ENCODE measurements at regions not wholly inside any gene's neighbourhood (a gene's known extent, or its start where the extent isn't known, plus 50 kb on each side); places are given as distances from the start of the nearest gene placed in this dataset.

- no peaks in the 10 kb centered on the region for H3K36me3 ChIP-seq (ENCODE audit: control insufficient read depth, insufficient read depth, low read length)
- TF ChIP-seq CTCF (IDR thresholded peaks at IDR 0.05; ENCODE audit: insufficient read depth in 1 of 2, low read depth in 1 of 2, low read length in 1 of 2, severe bottlenecking in 1 of 2, unreplicated experiment in 1 of 2) = no peak
- H3K4me3 ChIP-seq (ENCODE audit: low read depth, low read length) = no peak overlapping the region
- Mint-ChIP-seq H3K4me1 (ENCODE audit: low read depth, unreplicated experiment) (peaks cover 14% of the 10 kb centered on the region), H3K36me3 (ENCODE audit: insufficient read depth, unreplicated experiment) (no peaks in the 10 kb centered on the region), H3K4me3 (ENCODE audit: unreplicated experiment) (no peak overlapping the region), H3K27ac (ENCODE audit: unreplicated experiment) (no peak overlapping the region), H3K9me3 (ENCODE audit: unreplicated experiment) (peaks cover 29% of the 10 kb centered on the region), H3K27me3 (ENCODE audit: insufficient read depth, unreplicated experiment) (no peaks in the 10 kb centered on the region)
- peaks cover 5% of the 10 kb centered on the region; the same call in 1 of the 2 replicates for H3K9me3 ChIP-seq
- peak in 1 of 2 experiments; percentile 50 for DNase-seq
- POLR2A ChIA-PET = no interaction called here
- no TSS peak for BruUV-seq (replicated peaks)
- intact Hi-C loops (cut with micrococcal nuclease; ENCODE audit: unreplicated experiment) = loop anchor here (1.0 kb wide), 1 partner anchor 248 kb away; no protein-coding TSS in a partner anchor
- H3K4me1 ChIP-seq = peaks cover 6% of the 10 kb centered on the region; the same call in 1 of the 2 replicates
- H3K27me3 ChIP-seq (replicated peaks; ENCODE audit: control insufficient read depth, insufficient read depth, low read length) = no peaks in the 10 kb centered on the region
- CTCF ChIA-PET = no interaction called here
These were observed 141.5 kb upstream of the CDH18 start for GRCh38 chr5:20129501-20129900.

GRCh38 chr5:20128343-20128742 is 140.3 kb upstream of the CDH18 start:
- ChIA-PET CTCF (no interaction called here), POLR2A (no interaction called here)
- H3K9me3 ChIP-seq = peaks cover 5% of the 10 kb centered on the region; the same call in 1 of the 2 replicates
- peaks cover 6% of the 10 kb centered on the region; the same call in 1 of the 2 replicates for H3K4me1 ChIP-seq
- intact Hi-C loops (cut with micrococcal nuclease; ENCODE audit: unreplicated experiment) = no loop called here
- no peaks in the 10 kb centered on the region for H3K36me3 ChIP-seq (ENCODE audit: control insufficient read depth, insufficient read depth, low read length)
- Mint-ChIP-seq H3K4me1 (ENCODE audit: low read depth, unreplicated experiment) (peaks cover 14% of the 10 kb centered on the region), H3K27me3 (ENCODE audit: insufficient read depth, unreplicated experiment) (no peaks in the 10 kb centered on the region), H3K36me3 (ENCODE audit: insufficient read depth, unreplicated experiment) (no peaks in the 10 kb centered on the region), H3K9me3 (ENCODE audit: unreplicated experiment) (peaks cover 19% of the 10 kb centered on the region), H3K4me3 (ENCODE audit: unreplicated experiment) (no peak overlapping the region), H3K27ac (ENCODE audit: unreplicated experiment) (no peak overlapping the region)
- no peak for DNase-seq
- no TSS peak for BruUV-seq (replicated peaks)
- TF ChIP-seq CTCF (IDR thresholded peaks at IDR 0.05; ENCODE audit: insufficient read depth in 1 of 2, low read depth in 1 of 2, low read length in 1 of 2, severe bottlenecking in 1 of 2, unreplicated experiment in 1 of 2) = no peak
- no peak overlapping the region for H3K4me3 ChIP-seq (ENCODE audit: low read depth, low read length)
- no peaks in the 10 kb centered on the region for H3K27me3 ChIP-seq (replicated peaks; ENCODE audit: control insufficient read depth, insufficient read depth, low read length)

- Mint-ChIP-seq H3K36me3 (ENCODE audit: insufficient read depth, unreplicated experiment) (no peaks in the 10 kb centered on the region), H3K27me3 (ENCODE audit: insufficient read depth, unreplicated experiment) (no peaks in the 10 kb centered on the region), H3K9me3 (ENCODE audit: unreplicated experiment) (no peaks in the 10 kb centered on the region), H3K27ac (ENCODE audit: unreplicated experiment) (no peak overlapping the region), H3K4me1 (ENCODE audit: low read depth, unreplicated experiment) (no peaks in the 10 kb centered on the region), H3K4me3 (ENCODE audit: unreplicated experiment) (no peak overlapping the region)
- DNase-seq = no peak
- Histone ChIP-seq H3K9me3 (no peaks in the 10 kb centered on the region), H3K4me3 (ENCODE audit: low read depth, low read length) (no peak overlapping the region), H3K36me3 (ENCODE audit: control insufficient read depth, insufficient read depth, low read length) (no peaks in the 10 kb centered on the region), H3K4me1 (no peaks in the 10 kb centered on the region), H3K27me3 (replicated peaks; ENCODE audit: control insufficient read depth, insufficient read depth, low read length) (no peaks in the 10 kb centered on the region)
- no peak for TF ChIP-seq CTCF (IDR thresholded peaks at IDR 0.05; ENCODE audit: insufficient read depth in 1 of 2, low read depth in 1 of 2, low read length in 1 of 2, severe bottlenecking in 1 of 2, unreplicated experiment in 1 of 2)
- intact Hi-C loops (cut with micrococcal nuclease; ENCODE audit: unreplicated experiment) = no loop called here
- ChIA-PET CTCF (no interaction called here), POLR2A (no interaction called here)
- BruUV-seq (replicated peaks) = no TSS peak
These were observed 126.5 kb upstream of the CDH18 start for GRCh38 chr5:20114526-20114925.

Data from Caco-2 (cell line).